ENCODE measurements at regions not wholly inside any gene's neighbourhood (a gene's known extent, or its start where the extent isn't known, plus 50 kb on each side); places are given as distances from the start of the nearest gene placed in this dataset.

DNA sequence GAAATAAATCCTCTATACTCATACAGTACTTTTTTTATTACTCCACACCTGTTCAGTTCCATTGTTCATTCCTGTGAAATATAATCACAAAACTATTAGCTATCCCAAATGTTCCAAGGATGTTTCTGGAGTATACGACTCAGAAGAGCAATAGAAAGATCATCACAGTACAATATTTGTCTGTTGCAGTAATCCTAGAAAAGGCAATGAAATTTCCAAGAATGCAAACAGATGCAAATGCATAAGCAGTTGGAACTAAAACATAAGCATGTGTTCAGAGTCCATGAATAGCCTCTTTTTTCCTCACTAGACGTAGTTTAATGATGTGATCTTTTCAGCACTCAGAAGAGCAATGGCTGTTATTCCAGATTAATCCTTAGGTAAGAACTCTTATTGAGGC, 55.2 kb downstream of the RTL3 start:
- TF ChIP-seq, protein P1, sequence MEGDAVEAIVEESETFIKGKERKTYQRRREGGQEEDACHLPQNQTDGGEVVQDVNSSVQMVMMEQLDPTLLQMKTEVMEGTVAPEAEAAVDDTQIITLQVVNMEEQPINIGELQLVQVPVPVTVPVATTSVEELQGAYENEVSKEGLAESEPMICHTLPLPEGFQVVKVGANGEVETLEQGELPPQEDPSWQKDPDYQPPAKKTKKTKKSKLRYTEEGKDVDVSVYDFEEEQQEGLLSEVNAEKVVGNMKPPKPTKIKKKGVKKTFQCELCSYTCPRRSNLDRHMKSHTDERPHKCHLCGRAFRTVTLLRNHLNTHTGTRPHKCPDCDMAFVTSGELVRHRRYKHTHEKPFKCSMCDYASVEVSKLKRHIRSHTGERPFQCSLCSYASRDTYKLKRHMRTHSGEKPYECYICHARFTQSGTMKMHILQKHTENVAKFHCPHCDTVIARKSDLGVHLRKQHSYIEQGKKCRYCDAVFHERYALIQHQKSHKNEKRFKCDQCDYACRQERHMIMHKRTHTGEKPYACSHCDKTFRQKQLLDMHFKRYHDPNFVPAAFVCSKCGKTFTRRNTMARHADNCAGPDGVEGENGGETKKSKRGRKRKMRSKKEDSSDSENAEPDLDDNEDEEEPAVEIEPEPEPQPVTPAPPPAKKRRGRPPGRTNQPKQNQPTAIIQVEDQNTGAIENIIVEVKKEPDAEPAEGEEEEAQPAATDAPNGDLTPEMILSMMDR (conservative IDR thresholded peaks at IDR 0.05; ENCODE audit: low read depth): no peak
- no peak for DNase-seq (ENCODE audit: low spot score)
- POLR2A ChIA-PET (ENCODE audit: low non-redundant PET): no interaction called here
- no peak overlapping the region for H3K27ac ChIP-seq
- CTCF ChIA-PET: no interaction called here

DNA sequence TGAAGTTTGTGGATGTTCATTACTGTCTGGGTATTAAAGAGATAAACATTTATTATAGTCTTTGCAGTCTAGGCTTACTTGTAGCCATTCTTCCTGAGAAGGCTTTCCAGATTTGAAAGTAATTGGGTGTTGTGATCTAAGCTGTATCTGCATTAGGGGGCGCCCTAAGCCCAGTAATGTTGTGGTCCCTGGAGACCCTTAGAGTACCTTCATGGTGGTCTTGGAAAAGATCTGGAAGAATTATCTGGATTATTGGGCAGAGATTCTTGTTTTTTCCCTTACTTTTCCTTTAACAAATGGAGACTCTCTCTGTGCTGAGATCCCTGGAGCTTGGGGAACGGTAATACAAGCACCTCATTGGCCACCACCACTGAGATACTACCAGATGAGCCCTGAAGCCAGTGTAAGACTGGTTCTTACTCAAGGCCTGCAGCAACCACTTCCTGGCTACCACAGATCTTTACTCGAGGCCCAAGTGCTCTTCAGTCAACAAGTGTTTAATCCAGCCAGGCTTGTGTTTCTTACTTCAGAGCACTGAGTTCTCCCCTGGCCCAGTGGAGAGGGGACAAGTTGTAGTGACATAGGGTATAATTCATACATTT, 63.1 kb downstream of the RTL3 start:
- no peak for DNase-seq (ENCODE audit: low spot score)
- ChIA-PET POLR2A (ENCODE audit: low non-redundant PET) (no interaction called here), CTCF (no interaction called here)
- H3K27ac ChIP-seq: no peak overlapping the region
- TF ChIP-seq, protein P1 (conservative IDR thresholded peaks at IDR 0.05; ENCODE audit: low read depth): no peak

DNA sequence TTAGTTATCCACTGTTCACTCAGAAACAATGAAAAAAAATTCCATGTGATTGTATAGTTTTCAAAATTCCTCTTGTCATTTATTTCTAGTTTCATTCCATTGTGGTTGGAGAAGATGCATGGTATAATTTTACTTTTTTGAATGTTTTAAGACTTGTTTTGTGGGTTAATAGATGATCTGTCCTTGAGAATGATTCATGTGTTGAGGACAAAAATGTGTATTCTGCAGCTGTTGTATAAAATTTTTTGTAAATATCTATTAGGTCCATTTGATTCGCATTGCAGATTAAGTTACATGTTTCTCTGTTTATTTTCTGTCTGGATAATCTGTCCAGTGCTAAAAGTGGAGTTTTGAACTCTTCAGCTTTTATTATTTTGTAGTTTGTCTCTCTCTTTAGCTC, 65.4 kb downstream of the RTL3 start:
- DNase-seq (ENCODE audit: low spot score): no peak
- no peak overlapping the region for H3K27ac ChIP-seq
- CTCF ChIA-PET: no interaction called here
- TF ChIP-seq, protein P1 (conservative IDR thresholded peaks at IDR 0.05; ENCODE audit: low read depth): no peak
- POLR2A ChIA-PET (ENCODE audit: low non-redundant PET): no interaction called here

DNA sequence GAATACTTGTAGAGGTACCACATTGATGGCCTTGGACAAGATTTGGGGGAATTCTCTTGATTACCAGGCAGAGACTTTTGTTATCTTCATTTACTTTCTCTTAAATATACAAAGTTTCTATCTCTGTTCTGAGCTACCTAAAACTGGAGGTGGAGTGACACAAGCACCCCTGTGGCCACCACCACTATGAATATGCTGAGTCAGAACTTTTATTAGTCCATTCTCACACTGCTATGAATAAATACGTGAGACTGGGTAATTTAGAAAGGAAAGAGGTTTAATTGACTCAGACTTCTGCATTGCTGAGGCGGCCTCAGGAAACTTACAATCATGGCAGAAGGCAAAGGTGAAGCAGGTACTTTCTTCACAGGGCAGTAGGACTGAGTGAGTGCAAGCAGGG, 67.1 kb downstream of the RTL3 start:
- TF ChIP-seq, protein P1 (conservative IDR thresholded peaks at IDR 0.05; ENCODE audit: low read depth): no peak
- H3K27ac ChIP-seq: no peak overlapping the region
- CTCF ChIA-PET: interaction anchor here (0.9 kb wide), 1 partner anchor 294 kb away, joined by 4 read pairs; no protein-coding TSS in a partner anchor
- POLR2A ChIA-PET (ENCODE audit: low non-redundant PET): no interaction called here
- DNase-seq (ENCODE audit: low spot score): no peak

DNA sequence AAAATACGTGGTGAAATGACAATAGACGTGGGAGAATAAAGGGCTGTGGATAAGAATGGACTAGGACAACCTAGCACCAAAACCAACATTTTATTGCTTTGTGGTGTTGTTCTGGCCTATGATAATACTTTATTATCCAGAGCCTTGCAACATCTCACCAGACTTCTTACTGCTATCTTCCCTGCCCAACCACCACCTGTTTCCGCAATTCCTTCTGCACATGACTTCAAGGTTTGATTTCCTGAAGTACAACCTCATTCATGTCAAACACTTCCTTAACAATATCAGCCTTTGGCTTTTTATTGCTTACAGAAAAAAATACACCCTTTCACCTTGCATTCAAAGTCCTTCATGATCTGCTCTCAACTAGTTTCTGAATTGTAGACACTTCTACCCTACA, 84.8 kb downstream of the RTL3 start:
- H3K27ac ChIP-seq: no peak overlapping the region
- POLR2A ChIA-PET (ENCODE audit: low non-redundant PET): no interaction called here
- TF ChIP-seq, protein P1 (conservative IDR thresholded peaks at IDR 0.05; ENCODE audit: low read depth): no peak
- DNase-seq (ENCODE audit: low spot score): no peak
- CTCF ChIA-PET: no interaction called here

DNA sequence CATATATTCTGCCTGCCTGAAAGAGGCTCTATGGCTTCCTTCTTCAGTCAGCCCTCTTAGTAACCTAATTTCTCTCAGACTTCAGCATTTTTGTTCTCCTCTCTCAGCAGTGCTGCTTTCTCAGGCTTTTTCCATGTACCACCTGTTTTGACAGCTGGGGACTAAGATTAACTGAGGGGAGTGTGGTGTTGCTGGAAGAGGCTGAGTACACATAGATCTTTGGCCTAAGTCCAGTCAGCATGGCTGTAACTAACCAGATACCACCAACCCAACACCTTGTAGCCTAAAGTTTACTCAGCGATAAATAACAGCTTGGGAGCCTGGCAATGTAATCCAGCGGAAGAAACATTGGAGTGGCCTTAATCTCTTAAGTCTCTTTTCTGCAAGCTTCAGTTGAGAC, 85.5 kb downstream of the RTL3 start:
- CTCF ChIA-PET: no interaction called here
- POLR2A ChIA-PET (ENCODE audit: low non-redundant PET): no interaction called here
- TF ChIP-seq, protein P1 (conservative IDR thresholded peaks at IDR 0.05; ENCODE audit: low read depth): no peak
- H3K27ac ChIP-seq: no peak overlapping the region
- no peak for DNase-seq (ENCODE audit: low spot score)

DNA sequence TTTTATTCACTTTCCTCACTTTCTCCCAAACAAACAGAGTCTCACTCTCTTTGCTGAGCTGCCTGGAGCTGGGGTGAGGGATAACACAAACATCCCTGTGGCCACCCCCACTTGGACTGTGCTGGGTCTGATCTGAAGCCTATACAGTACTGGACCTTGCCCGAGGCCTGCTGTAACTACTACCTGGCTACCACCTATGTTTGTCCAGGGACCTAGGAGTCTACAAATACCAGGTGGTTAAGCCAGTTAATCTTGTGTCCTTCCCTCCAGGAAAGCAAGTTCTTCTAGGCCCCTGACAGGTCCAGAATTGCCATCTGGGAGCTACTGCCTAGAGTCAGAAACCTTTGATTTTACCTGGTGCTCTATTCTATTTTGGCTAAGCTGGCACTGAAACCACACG, 87.3 kb downstream of the RTL3 start:
- no peak overlapping the region for H3K27ac ChIP-seq
- no peak for DNase-seq (ENCODE audit: low spot score)
- ChIA-PET CTCF (no interaction called here), POLR2A (ENCODE audit: low non-redundant PET) (no interaction called here)
- TF ChIP-seq, protein P1 (conservative IDR thresholded peaks at IDR 0.05; ENCODE audit: low read depth): no peak

Measured in RWPE1 (cell line).